ENCODE measurements at regions not wholly inside any gene's neighbourhood (a gene's known extent, or its start where the extent isn't known, plus 50 kb on each side); places are given as distances from the start of the nearest gene placed in this dataset.
"Not testable (repeated sequence)": the region's sequence is repeated elsewhere in the genome, so short reads cannot be mapped to it uniquely, and the experiment has no call there.

- TF ChIP-seq HMGXB3 (CRISPR knock-in tag; IDR thresholded peaks at IDR 0.05; ENCODE audit: borderline replicate concordance) (no peak), ZNF235 (CRISPR knock-in tag; IDR thresholded peaks at IDR 0.05; ENCODE audit: borderline replicate concordance) (no peak), ZBTB33 (CRISPR knock-in tag; IDR thresholded peaks at IDR 0.05) (no peak), BRCA1 (CRISPR knock-in tag; IDR thresholded peaks at IDR 0.05) (no peak), TP53 (CRISPR knock-in tag; conservative IDR thresholded peaks at IDR 0.05) (no peak), SRSF4 (IDR thresholded peaks at IDR 0.05; ENCODE audit: low read depth, low read length, poor library complexity, severe bottlenecking) (no peak), PRDM4 (CRISPR knock-in tag; IDR thresholded peaks at IDR 0.05; ENCODE audit: borderline replicate concordance) (no peak), NFKBIZ (CRISPR knock-in tag; IDR thresholded peaks at IDR 0.05) (no peak), ZBTB1 (CRISPR knock-in tag; IDR thresholded peaks at IDR 0.05; ENCODE audit: borderline replicate concordance) (no peak), TEAD2 (CRISPR knock-in tag; IDR thresholded peaks at IDR 0.05) (no peak), FOXK2 (IDR thresholded peaks at IDR 0.05) (no peak)
These were observed 267.6 kb downstream of the PCDH17 start (continued) for GRCh38 chr13:57899096-57899495.

GRCh38 chr13:57909833-57910232 is 278.3 kb downstream of the PCDH17 start:
- H3K27ac ChIP-seq (ENCODE audit: extremely low read length, insufficient read depth, low read length); H3K79me2 ChIP-seq (ENCODE audit: insufficient read depth, low read length); in situ Hi-C loops (cut with HindIII; ENCODE audit: extremely low pct_ligation_motif_present, low pct_unique_long_range_greater_than_20kb); H4K20me1 ChIP-seq (ENCODE audit: insufficient read depth, low read length); CTCF ChIA-PET (ENCODE audit: low intra/inter-chr PET ratio, low total read pairs); POLR2A ChIA-PET; BruUV-seq (replicated peaks); H2AFZ ChIP-seq (ENCODE audit: low read length); FAIRE-seq; H3K4me3 ChIP-seq (replicated peaks in 1 of 3; ENCODE audit: insufficient read depth in 1 of 3, low read depth in 2 of 3, low read length in 3 of 3); intact Hi-C loops (cut with micrococcal nuclease; ENCODE audit: unreplicated experiment); ATAC-seq; H3K9ac ChIP-seq (ENCODE audit: insufficient read depth, low read depth, low read length); DNase-seq (ENCODE audit: low spot score); H3K36me3 ChIP-seq (replicated peaks in 1 of 2; ENCODE audit: control insufficient read depth in 1 of 2, insufficient read depth in 2 of 2, low read length in 2 of 2); H3K4me2 ChIP-seq (ENCODE audit: low read depth, low read length); H3K4me1 ChIP-seq (ENCODE audit: insufficient read depth, low read length); H3K27me3 ChIP-seq (ENCODE audit: control insufficient read depth in 1 of 2, insufficient read depth in 2 of 2, low read length in 2 of 2): not testable (repeated sequence)
- WGBS (ENCODE audit: low lambda C conversion rate), result 62% methylated on average over 11 of the region's 11 CpGs
- peaks cover 59% of the 10 kb centered on the region for H3K9me3 ChIP-seq (ENCODE audit: low read length)

All from HepG2 (cell line).